RWPE1 (cell line): ENCODE measurements at regions not wholly inside any gene's neighbourhood (a gene's known extent, or its start where the extent isn't known, plus 50 kb on each side); places are given as distances from the start of the nearest gene placed in this dataset.
"Not testable (repeated sequence)": the region's sequence is repeated elsewhere in the genome, so short reads cannot be mapped to it uniquely, and the experiment has no call there.

ENCODE experiments used
- CTCF ChIA-PET: fragments of 350-600 bp; sonication (Branson Sonifier 250); formaldehyde crosslinking; extraction: SDS; loops from one replicate; lab custom pipeline; 2021; lab: Yijun Ruan, JAX
- POLR2A ChIA-PET: fragments of 400-600 bp; formaldehyde crosslinking; extraction: SDS; loops from one replicate; lab custom pipeline; 2020; ENCODE audit warnings: antibody characterized with exemption; ENCODE audit not compliant: low non-redundant PET; lab: Yijun Ruan, JAX
- DNase-seq: peaks from one replicate; pipeline ENCODE4 v3.0.0; 2012; ENCODE audit warnings: low spot score
- H3K27ac ChIP-seq: fragments of 450-650 bp; 2 replicates; pipeline ENCODE4 v1.5.1; 2017
- CTCF ChIP-seq: fragments of 450-650 bp; conservative IDR thresholded peaks from 2 replicates; pipeline ENCODE4 v1.5.1; 2017; ENCODE audit warnings: low read depth, mild to moderate bottlenecking

- CTCF ChIA-PET, result interaction anchor here (0.7 kb wide), 1 partner anchor 838 kb away, joined by 3 read pairs; no protein-coding TSS in a partner anchor
Measured at GRCh38 chr6:14518515-14519217, 401.1 kb downstream of the CD83 start.

GRCh38 chr6:14520029-14520428 is 402.5 kb downstream of the CD83 start:
- ChIA-PET CTCF (interaction anchor here (0.5 kb wide), 1 partner anchor 49 kb away, joined by 3 read pairs; no protein-coding TSS in a partner anchor), POLR2A (no interaction called here)
- TF ChIP-seq CTCF, result no peak
- no peak overlapping the region for H3K27ac ChIP-seq
- peak; percentile 14 for DNase-seq

More at GRCh38 chr6:14518515-14519217, 401.1 kb downstream of the CD83 start:
- no peak for DNase-seq
- H3K27ac ChIP-seq, result no peak overlapping the region
- TF ChIP-seq CTCF, result no peak
- POLR2A ChIA-PET, result interaction anchor here (0.7 kb wide), 1 partner anchor 24 kb away, joined by 3 read pairs; no protein-coding TSS in a partner anchor

- no peak for TF ChIP-seq CTCF
- no peak overlapping the region for H3K27ac ChIP-seq
- DNase-seq, result peak; percentile 55
- POLR2A ChIA-PET, result no interaction called here
- CTCF ChIA-PET, result interaction anchor here (0.6 kb wide), 1 partner anchor 31 kb away, joined by 6 read pairs; no protein-coding TSS in a partner anchor
Measured at GRCh38 chr6:14520536-14520935, 403.0 kb downstream of the CD83 start.

GRCh38 chr6:14521141-14521540 is 403.6 kb downstream of the CD83 start:
- ChIA-PET CTCF (no interaction called here), POLR2A (no interaction called here)
- TF ChIP-seq CTCF, result no peak
- DNase-seq, result no peak
- no peak overlapping the region for H3K27ac ChIP-seq

- CTCF ChIA-PET, DNase-seq, POLR2A ChIA-PET, H3K27ac ChIP-seq: not testable (repeated sequence)
Measured at GRCh38 chr6:14521861-14522260, 404.3 kb downstream of the CD83 start.

GRCh38 chr6:14524319-14524718 is 406.7 kb downstream of the CD83 start:
- no peak overlapping the region for H3K27ac ChIP-seq
- ChIA-PET CTCF (no interaction called here), POLR2A (no interaction called here)
- TF ChIP-seq CTCF, result no peak
- DNase-seq, result no peak

GRCh38 chr6:14530385-14530784 is 412.8 kb downstream of the CD83 start:
- ChIA-PET CTCF (interaction anchor here (0.5 kb wide), 1 partner anchor 17 kb away, joined by 3 read pairs; no protein-coding TSS in a partner anchor), POLR2A (no interaction called here)
- TF ChIP-seq CTCF, result no peak
- no peak overlapping the region for H3K27ac ChIP-seq
- no peak for DNase-seq
